DOHH2 (cell line): ENCODE measurements at regions not wholly inside any gene's neighbourhood (a gene's known extent, or its start where the extent isn't known, plus 50 kb on each side); places are given as distances from the start of the nearest gene placed in this dataset.

Experiments used
- H3F3A ChIP-seq: fragments of 200-600 bp; sonication (generic), shearing (Covaris generic); 2 replicates; pipeline ENCODE4 v1.6.0; 2016; ENCODE audit warnings: antibody characterized with exemption, mild to moderate bottlenecking; ENCODE audit not compliant: control insufficient read depth, insufficient read depth
- H3K27ac ChIP-seq: fragments of 200-600 bp; sonication (generic); 2 replicates; pipeline ENCODE4 v1.5.1; 2014; ENCODE audit warnings: low read depth, mild to moderate bottlenecking, low read length, moderate library complexity
- H3K27me3 ChIP-seq: fragments of 200-600 bp; sonication (generic); 2 replicates; pipeline ENCODE4 v1.6.1; 2014; ENCODE audit warnings: mild to moderate bottlenecking, low read length, mixed read lengths; ENCODE audit not compliant: control insufficient read depth
- H3K36me3 ChIP-seq: fragments of 200-600 bp; sonication (generic); 2 replicates; pipeline ENCODE4 v1.6.1; 2014; ENCODE audit warnings: mild to moderate bottlenecking, low read length, moderate library complexity, mixed read lengths; ENCODE audit not compliant: control insufficient read depth
- H3K4me1 ChIP-seq: fragments of 200-600 bp; sonication (generic); 2 replicates; pipeline ENCODE4 v1.6.1; 2014; ENCODE audit warnings: mild to moderate bottlenecking, low read length, mixed read lengths; ENCODE audit not compliant: control insufficient read depth
- H3K4me2 ChIP-seq: fragments of 200-600 bp; sonication (generic); 2 replicates; pipeline ENCODE4 v1.6.0; 2014; ENCODE audit warnings: mild to moderate bottlenecking, low read length, moderate library complexity
- H3K4me3 ChIP-seq: fragments of 200-600 bp; sonication (generic); 2 replicates; pipeline ENCODE4 v1.5.1; 2014; ENCODE audit warnings: mild to moderate bottlenecking, low read length, mixed read lengths
- H3K79me2 ChIP-seq: fragments of 200-600 bp; sonication (generic); 2 replicates; pipeline ENCODE4 v1.6.1; 2014; ENCODE audit warnings: mild to moderate bottlenecking, low read length, mixed read lengths; ENCODE audit not compliant: control insufficient read depth
- H3K9me2 ChIP-seq: fragments of 200-600 bp; sonication (generic); replicated peaks from 2 replicates; pipeline ENCODE4 v1.6.1; 2014; ENCODE audit warnings: mild to moderate bottlenecking, low read length, mixed read lengths; ENCODE audit not compliant: control insufficient read depth
- H3K9me3 ChIP-seq: fragments of 200-600 bp; sonication (generic); 2 replicates; pipeline ENCODE4 v1.6.1; 2014; ENCODE audit warnings: antibody characterized with exemption, low read length, mixed read lengths; ENCODE audit not compliant: control insufficient read depth, insufficient read depth
- H4K20me1 ChIP-seq: fragments of 200-600 bp; sonication (generic); 2 replicates; pipeline ENCODE4 v1.6.0; 2014; ENCODE audit warnings: low read depth, mild to moderate bottlenecking, antibody characterized with exemption, low read length, moderate library complexity; ENCODE audit not compliant: control insufficient read depth, insufficient read depth
- EZH2phosphoT487 ChIP-seq: fragments of 200-600 bp; sonication (generic); IDR thresholded peaks from 2 replicates; pipeline ENCODE4 v1.6.1; 2017; ENCODE audit warnings: borderline replicate concordance, mild to moderate bottlenecking, antibody characterized with exemption, low read length, moderate library complexity, mixed read lengths
- TF ChIP-seq, protein P1 (sequence below): fragments of 200-600 bp; sonication (generic); IDR thresholded peaks from one replicate; pipeline ENCODE4 v1.5.1; 2014; ENCODE audit warnings: antibody characterized with exemption, mild to moderate bottlenecking, low read depth, low read length; ENCODE audit not compliant: poor library complexity, severe bottlenecking

DNA sequence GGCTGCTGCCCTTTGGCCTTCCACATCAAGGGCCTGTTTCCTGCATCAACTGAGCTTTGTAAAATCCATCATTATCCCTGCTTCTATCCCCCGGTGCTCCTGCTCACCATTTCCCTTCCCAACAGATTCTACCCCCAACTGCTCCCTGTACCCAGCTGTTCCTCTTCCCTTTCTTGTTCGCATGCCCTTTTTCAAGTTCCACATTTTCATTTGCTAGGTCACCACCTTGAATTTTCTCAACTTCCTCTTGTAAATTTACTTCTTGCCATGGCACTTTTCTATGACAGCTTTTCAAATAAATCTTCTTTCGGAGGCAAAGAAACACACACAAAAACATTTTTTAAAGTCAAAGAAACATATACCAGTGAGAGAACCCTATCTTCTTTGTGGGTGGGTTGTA lies 330.5 kb upstream of the ADGRL2 start:
- TF ChIP-seq, protein P1, sequence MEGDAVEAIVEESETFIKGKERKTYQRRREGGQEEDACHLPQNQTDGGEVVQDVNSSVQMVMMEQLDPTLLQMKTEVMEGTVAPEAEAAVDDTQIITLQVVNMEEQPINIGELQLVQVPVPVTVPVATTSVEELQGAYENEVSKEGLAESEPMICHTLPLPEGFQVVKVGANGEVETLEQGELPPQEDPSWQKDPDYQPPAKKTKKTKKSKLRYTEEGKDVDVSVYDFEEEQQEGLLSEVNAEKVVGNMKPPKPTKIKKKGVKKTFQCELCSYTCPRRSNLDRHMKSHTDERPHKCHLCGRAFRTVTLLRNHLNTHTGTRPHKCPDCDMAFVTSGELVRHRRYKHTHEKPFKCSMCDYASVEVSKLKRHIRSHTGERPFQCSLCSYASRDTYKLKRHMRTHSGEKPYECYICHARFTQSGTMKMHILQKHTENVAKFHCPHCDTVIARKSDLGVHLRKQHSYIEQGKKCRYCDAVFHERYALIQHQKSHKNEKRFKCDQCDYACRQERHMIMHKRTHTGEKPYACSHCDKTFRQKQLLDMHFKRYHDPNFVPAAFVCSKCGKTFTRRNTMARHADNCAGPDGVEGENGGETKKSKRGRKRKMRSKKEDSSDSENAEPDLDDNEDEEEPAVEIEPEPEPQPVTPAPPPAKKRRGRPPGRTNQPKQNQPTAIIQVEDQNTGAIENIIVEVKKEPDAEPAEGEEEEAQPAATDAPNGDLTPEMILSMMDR = no peak
- no peak for TF ChIP-seq EZH2phosphoT487

DNA sequence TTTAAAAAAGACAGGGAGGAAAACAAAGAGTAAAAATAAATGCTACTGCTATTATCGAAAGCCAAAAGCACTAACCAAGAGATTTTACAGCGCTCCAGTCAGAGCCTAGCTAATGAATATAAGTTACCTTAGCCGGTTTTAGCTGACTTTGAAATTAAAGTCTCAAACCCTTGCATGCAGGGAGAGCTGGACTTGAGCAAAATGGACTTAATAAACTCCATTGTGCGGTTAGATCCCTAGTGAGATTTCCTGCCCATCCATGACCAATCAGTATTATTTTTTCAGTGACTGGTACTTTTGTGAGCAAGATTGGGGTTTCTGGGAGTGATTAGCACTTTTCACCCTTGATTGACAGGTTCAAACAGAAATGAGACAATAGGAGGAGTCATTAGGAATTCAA lies 333.4 kb upstream of the ADGRL2 start:
- Histone ChIP-seq H3K4me1 (no peaks in the 10 kb centered on the region), H3K9me3 (no peaks in the 10 kb centered on the region), H3K4me3 (no peak overlapping the region), H3K4me2 (no peak overlapping the region), H3K79me2 (no peaks in the 10 kb centered on the region), H4K20me1 (no peaks in the 10 kb centered on the region), H3F3A (no peaks in the 10 kb centered on the region), H3K27ac (no peak overlapping the region), H3K9me2 (no peaks in the 10 kb centered on the region), H3K27me3 (no peaks in the 10 kb centered on the region), H3K36me3 (no peaks in the 10 kb centered on the region)
- TF ChIP-seq, protein P1 = no peak
- no peak for TF ChIP-seq EZH2phosphoT487

More for the DNA sequence above, 330.5 kb upstream of the ADGRL2 start:
- Histone ChIP-seq H3K36me3 (no peaks in the 10 kb centered on the region), H3K27ac (no peak overlapping the region), H4K20me1 (no peaks in the 10 kb centered on the region), H3K79me2 (no peaks in the 10 kb centered on the region), H3K4me2 (no peak overlapping the region), H3K9me3 (no peaks in the 10 kb centered on the region), H3F3A (no peaks in the 10 kb centered on the region), H3K4me1 (no peaks in the 10 kb centered on the region), H3K4me3 (no peak overlapping the region), H3K27me3 (no peaks in the 10 kb centered on the region), H3K9me2 (no peaks in the 10 kb centered on the region)

DNA sequence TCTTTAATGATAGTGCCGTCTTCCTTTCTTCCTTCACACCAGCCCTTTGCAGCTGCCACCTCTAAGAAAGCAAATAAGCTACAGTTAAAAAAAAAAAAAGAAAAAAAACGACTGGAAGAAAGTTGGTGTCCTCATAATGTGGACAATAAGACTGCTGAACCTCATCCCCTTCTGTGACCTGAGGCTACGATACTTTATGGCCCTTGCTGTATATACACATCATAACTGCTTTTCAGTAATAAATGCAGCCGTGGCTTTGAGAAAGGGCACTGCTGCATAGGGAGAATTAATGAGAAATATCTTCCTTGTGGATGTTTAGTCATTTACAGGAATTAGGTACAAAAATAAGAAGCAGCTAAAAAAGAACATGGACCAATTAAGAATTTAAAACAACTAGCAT lies 333.8 kb upstream of the ADGRL2 start:
- Histone ChIP-seq H3K4me2 (no peak overlapping the region), H3K27me3 (no peaks in the 10 kb centered on the region), H3K9me3 (no peaks in the 10 kb centered on the region), H3K79me2 (no peaks in the 10 kb centered on the region), H4K20me1 (no peaks in the 10 kb centered on the region), H3K27ac (no peak overlapping the region), H3K36me3 (no peaks in the 10 kb centered on the region), H3K9me2 (no peaks in the 10 kb centered on the region), H3K4me3 (no peak overlapping the region), H3K4me1 (no peaks in the 10 kb centered on the region), H3F3A (no peaks in the 10 kb centered on the region)
- TF ChIP-seq, protein P1 = no peak
- TF ChIP-seq EZH2phosphoT487 = no peak
